Effector memory CD4-positive, alpha-beta T cell (primary cell): ENCODE measurements at regions not wholly inside any gene's neighbourhood (a gene's known extent, or its start where the extent isn't known, plus 50 kb on each side); places are given as distances from the start of the nearest gene placed in this dataset.

Experiments
- DNase-seq, 3 donors: peaks; one replicate each; pipeline ENCODE4 v3.0.0-alpha.2; 2020
- H3K27ac ChIP-seq: 2 replicates; pipeline ENCODE4 v1.7.0; 2013; ENCODE audit warnings: mild to moderate bottlenecking, low read length, moderate library complexity; ENCODE audit not compliant: insufficient read depth, poor library complexity, severe bottlenecking
- H3K27me3 ChIP-seq: replicated peaks from 2 replicates; pipeline ENCODE4 v1.7.0; 2013; ENCODE audit warnings: mild to moderate bottlenecking, low read length; ENCODE audit not compliant: insufficient read depth, control insufficient read depth, poor library complexity, severe bottlenecking
- H3K36me3 ChIP-seq: 2 replicates; pipeline ENCODE4 v1.7.0; 2013; ENCODE audit warnings: mild to moderate bottlenecking, low read length, moderate library complexity; ENCODE audit not compliant: control insufficient read depth, insufficient read depth
- H3K4me1 ChIP-seq: 2 replicates; pipeline ENCODE4 v1.7.0; 2013; ENCODE audit warnings: low read length, mild to moderate bottlenecking; ENCODE audit not compliant: control insufficient read depth, insufficient read depth, poor library complexity, severe bottlenecking
- H3K4me3 ChIP-seq: 2 replicates; pipeline ENCODE4 v1.7.0; 2013; ENCODE audit warnings: low read length, low read depth, mild to moderate bottlenecking; ENCODE audit not compliant: insufficient read depth, poor library complexity, severe bottlenecking
- H3K9me3 ChIP-seq: 2 replicates; pipeline ENCODE4 v1.7.0; 2013; ENCODE audit warnings: mild to moderate bottlenecking, low read length, moderate library complexity; ENCODE audit not compliant: control insufficient read depth

DNA sequence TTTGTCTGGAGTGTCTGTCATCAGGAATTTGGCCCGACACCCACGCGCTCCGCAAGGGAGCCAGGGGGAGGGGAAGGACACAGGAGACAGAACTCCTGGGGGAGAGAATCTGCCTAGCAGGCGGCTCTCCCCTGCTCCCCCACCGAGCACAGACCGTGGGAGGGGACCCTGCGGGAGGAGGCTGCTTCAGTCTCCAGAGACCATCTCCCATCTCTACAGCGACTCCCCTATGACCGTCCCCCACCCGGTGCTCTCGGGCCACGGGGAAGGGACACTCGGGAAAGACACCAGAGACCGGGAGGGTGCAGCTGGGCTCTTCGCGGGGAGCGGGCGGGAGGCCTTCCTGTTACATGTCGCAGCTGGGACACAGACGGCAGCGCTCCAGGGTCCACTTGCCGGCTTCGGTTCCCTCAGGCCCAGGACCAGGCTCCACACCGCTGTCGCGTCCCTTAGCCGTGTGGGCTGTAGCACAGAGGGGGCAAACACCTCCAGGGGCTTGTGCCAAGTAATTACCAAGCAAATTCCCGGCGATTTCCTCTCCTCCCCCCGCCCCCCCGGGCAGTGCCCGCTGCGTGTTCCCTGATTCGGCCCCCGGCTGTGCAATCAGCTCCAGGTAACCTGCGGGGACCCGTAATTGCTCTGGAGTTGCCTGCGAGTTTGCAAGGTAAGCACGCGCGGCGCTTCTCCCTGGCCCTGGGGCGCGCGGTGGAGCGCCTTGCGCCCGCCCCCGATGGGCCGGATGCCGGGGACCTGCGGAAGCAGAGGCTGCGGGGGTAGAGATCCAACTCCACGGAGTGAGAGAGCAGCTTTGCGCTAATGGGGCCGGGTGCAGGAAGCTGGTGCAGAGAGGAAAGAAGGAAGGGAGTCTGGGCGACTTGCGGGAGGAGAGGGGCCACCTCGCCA is 155.1 kb upstream of the CADM1 start:
- no peaks in the 10 kb centered on the region for H3K4me1 ChIP-seq
- H3K27me3 ChIP-seq = no peaks in the 10 kb centered on the region
- no peaks in the 10 kb centered on the region for H3K36me3 ChIP-seq
- H3K27ac ChIP-seq = no peak overlapping the region
- no peak for DNase-seq
- H3K4me3 ChIP-seq = no peak overlapping the region
- H3K9me3 ChIP-seq = no peaks in the 10 kb centered on the region

DNA sequence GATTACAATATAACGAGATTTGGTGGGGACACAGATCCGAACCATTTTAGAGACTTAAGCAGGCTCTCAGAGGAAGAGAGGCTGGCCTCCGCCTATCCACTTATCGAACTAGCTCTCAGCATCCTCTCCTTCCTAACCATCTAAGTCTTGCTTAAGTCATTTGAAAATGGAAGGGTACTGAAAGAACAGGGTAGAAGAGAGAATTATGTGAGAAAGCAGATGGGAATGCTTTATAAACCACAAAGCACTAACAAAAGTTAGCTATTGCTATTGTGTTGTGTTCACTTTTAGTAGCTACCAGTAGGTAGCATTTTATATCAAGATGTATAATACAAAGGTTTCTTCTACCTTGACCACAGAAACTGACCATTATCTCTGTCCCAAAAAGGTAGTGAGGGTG is 153.4 kb upstream of the CADM1 start:
- Histone ChIP-seq H3K9me3 (no peaks in the 10 kb centered on the region), H3K4me3 (no peak overlapping the region), H3K27me3 (no peaks in the 10 kb centered on the region), H3K4me1 (no peaks in the 10 kb centered on the region), H3K27ac (no peak overlapping the region), H3K36me3 (no peaks in the 10 kb centered on the region)
- DNase-seq = no peak

DNA sequence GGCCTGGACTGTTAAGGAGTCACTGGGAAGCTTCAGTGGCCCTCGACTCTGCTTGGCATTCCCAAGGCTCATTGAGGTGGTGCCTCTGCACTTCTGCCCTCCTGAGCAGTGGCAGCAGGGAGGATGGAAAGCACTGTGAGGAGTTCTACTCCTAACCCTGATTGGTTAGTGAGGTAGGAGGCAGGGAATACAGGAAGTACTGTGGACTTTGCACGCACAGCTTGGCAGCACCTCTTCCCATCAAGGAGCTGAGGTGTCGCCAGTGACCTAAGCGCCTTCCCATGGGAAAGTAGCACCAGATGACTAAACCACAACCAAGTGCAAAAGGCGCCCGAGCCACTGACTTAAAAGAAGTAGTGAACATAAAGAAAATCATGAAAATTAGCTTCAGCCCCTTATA is 152.5 kb upstream of the CADM1 start:
- Histone ChIP-seq H3K4me3 (no peak overlapping the region), H3K27me3 (no peaks in the 10 kb centered on the region), H3K36me3 (no peaks in the 10 kb centered on the region), H3K27ac (no peak overlapping the region), H3K4me1 (no peaks in the 10 kb centered on the region), H3K9me3 (no peaks in the 10 kb centered on the region)
- no peak for DNase-seq

DNA sequence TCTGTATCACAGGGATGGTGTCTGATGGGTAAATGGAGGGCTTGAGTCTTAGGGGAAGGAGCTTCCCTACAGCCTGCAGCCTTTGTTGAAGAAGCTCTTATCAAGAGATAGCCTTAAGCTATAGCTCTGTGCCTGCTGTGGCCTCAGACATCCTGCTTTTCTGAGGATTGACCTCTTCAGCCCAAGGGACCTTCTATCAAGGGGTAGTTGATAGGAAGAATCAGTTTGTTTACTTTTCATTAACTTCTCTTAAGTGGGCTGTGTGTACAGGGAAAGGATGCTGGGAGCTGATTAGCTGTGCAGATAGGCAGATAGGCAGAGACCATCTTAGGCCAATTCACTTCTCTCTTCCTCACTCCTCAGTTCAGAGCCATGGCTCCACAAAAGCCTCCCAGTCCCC is 151.8 kb upstream of the CADM1 start:
- no peak for DNase-seq

DNA sequence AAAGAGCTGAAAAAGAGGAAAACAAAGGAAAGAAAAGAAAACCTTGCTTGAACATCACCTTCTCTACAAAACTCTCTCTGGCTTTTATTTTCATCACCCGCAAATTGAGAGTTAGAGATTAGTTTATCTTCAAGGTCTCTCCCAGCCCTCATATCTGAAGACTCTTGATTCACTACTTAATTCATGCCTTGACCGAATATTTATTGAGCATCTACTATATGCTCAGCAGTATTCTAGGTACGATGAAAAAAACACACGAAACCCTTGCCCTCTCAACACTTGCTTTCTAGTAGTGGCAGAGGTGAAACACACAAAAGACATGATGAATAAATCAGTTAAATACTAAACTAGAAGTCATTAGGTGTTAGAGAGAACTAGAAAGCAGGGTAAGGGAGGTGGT is 150.6 kb upstream of the CADM1 start:
- Histone ChIP-seq H3K27me3 (no peaks in the 10 kb centered on the region), H3K27ac (no peak overlapping the region)

More for the DNA sequence above, 151.8 kb upstream of the CADM1 start:
- Histone ChIP-seq H3K36me3 (no peaks in the 10 kb centered on the region), H3K4me1 (no peaks in the 10 kb centered on the region), H3K27ac (no peak overlapping the region), H3K4me3 (no peak overlapping the region), H3K9me3 (no peaks in the 10 kb centered on the region), H3K27me3 (no peaks in the 10 kb centered on the region)

DNA sequence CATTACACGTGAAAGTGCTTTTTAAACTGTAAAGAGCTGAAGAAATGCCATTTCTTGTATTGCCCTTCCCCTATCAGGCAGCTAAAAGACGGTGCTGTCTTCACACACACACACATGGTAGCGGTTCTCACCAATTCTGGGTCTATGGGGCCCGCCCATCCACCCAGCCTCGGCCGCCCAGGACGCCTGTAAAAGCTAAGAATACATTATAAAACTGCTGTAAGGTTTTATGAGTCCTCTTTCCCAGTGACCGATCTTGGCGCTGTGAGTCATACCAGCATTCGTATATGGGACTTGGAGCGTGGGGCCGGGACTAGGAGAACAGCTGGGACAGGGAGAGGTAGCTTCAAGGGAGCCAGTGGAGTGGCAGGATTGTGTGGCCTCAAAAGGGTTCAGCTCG is 149.7 kb upstream of the CADM1 start:
- Histone ChIP-seq H3K4me3 (no peak overlapping the region), H3K27me3 (no peaks in the 10 kb centered on the region), H3K9me3 (no peaks in the 10 kb centered on the region), H3K36me3 (no peaks in the 10 kb centered on the region), H3K27ac (no peak overlapping the region), H3K4me1 (no peaks in the 10 kb centered on the region)
- no peak for DNase-seq

More for the DNA sequence above, 150.6 kb upstream of the CADM1 start:
- H3K4me1 ChIP-seq = no peaks in the 10 kb centered on the region
- H3K36me3 ChIP-seq = no peaks in the 10 kb centered on the region
- H3K9me3 ChIP-seq = no peaks in the 10 kb centered on the region
- H3K4me3 ChIP-seq = no peak overlapping the region
- no peak for DNase-seq

DNA sequence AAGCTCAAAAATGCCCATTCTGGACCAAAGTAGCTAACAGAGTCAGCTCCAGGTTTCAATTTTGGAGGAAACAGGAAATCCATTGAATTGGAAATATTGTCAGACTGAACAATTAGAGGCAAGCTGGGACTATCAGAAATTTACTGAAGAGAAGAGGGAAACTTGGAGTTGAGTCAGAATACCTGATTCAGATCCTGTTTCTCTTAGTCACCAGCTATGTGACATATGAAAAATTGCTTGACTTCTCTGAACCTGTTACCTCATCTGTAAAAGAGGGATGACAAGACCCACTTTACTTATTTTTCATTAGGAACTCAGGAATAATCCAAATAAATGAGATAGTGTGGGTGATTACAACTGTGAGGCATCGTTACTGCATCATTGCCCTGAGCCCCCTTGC is 148.9 kb upstream of the CADM1 start:
- Histone ChIP-seq H3K9me3 (no peaks in the 10 kb centered on the region), H3K27me3 (no peaks in the 10 kb centered on the region), H3K4me1 (no peaks in the 10 kb centered on the region), H3K36me3 (no peaks in the 10 kb centered on the region), H3K27ac (no peak overlapping the region), H3K4me3 (no peak overlapping the region)
- no peak for DNase-seq

DNA sequence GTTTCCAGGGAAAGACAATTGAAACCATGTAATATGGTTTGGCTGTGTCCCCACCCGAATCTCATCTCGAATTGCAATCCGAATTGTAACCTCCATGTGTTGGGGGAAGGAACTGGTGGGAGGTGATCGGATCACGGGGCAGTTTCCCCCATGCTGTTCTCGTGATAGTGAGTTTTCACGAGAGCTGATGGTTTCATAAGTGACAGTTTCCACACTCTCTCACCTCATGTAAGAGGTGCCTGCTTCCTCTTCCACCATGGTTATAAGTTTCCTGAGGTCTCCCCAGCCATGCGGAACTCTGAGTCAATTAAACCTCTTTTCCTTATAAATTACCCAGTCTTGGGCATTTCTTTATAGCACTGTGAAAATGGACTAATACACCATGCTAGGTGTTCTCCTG is 148.3 kb upstream of the CADM1 start:
- Histone ChIP-seq H3K36me3 (no peaks in the 10 kb centered on the region), H3K9me3 (no peaks in the 10 kb centered on the region), H3K4me1 (no peaks in the 10 kb centered on the region), H3K4me3 (no peak overlapping the region), H3K27me3 (no peaks in the 10 kb centered on the region), H3K27ac (no peak overlapping the region)
- no peak for DNase-seq

DNA sequence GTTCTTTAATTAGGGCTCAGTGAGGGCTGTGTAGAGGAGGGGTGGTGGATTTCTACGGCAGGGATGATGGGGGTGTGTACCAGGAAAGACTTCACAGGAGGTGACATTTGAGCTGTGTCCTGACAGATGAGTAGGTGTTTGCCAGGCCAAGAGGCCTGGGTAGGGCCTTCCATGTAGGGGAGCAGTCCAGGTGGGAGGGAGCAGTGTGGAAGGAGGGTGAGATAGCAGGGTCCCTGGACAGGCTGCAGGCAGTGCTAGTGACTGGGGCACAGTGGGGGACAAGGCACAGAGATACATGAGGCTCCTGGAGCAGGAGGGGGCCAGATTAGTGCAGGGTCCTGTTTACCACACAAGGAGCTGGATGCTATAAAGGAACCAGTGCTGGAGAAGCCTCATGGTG is 147.9 kb upstream of the CADM1 start:
- Histone ChIP-seq H3K4me3 (no peak overlapping the region), H3K27ac (no peak overlapping the region), H3K4me1 (no peaks in the 10 kb centered on the region), H3K36me3 (no peaks in the 10 kb centered on the region), H3K27me3 (no peaks in the 10 kb centered on the region), H3K9me3 (no peaks in the 10 kb centered on the region)
- no peak for DNase-seq

DNA sequence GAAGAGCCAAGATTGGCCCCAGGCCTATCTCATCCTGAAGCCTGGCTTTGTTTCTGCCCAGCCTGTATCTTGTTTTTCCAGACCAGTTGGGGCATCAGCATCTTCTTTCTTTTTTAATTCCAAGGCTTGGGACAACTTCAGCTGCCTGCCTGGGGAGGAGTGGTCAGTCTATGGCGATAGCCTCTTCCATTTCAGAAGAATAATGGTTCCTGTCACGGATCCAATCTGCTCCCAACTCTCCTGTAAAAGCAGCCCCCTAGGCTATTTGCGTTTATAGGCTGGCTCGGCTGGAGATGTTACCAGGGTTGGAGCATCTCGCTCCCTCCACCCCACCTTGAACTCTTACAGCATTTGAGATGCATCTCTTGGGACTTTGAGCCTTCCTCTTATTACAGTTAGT is 145.2 kb upstream of the CADM1 start:
- no peak for DNase-seq
- Histone ChIP-seq H3K27me3 (no peaks in the 10 kb centered on the region), H3K36me3 (no peaks in the 10 kb centered on the region), H3K9me3 (no peaks in the 10 kb centered on the region), H3K4me3 (no peak overlapping the region), H3K27ac (no peak overlapping the region), H3K4me1 (no peaks in the 10 kb centered on the region)
